BJ (cell line): ENCODE measurements at regions not wholly inside any gene's neighbourhood (a gene's known extent, or its start where the extent isn't known, plus 50 kb on each side); places are given as distances from the start of the nearest gene placed in this dataset.

ENCODE experiments used
- CTCF ChIA-PET: fragments of 350-600 bp; formaldehyde crosslinking; extraction: SDS; loops from one replicate; lab custom pipeline; 2021; ENCODE audit warnings: antibody characterized with exemption, inconsistent platforms; lab: Yijun Ruan, JAX
- POLR2A ChIA-PET: fragments of 300-600 bp; sonication (Branson Sonifier 250); formaldehyde crosslinking; extraction: SDS; loops from one replicate; lab custom pipeline; 2021; ENCODE audit warnings: antibody characterized with exemption; lab: Charles Lee
- DNase-seq: peaks from one replicate; pipeline ENCODE4 v3.0.0-alpha.2; 2011; ENCODE audit warnings: low read depth
- H3K27me3 ChIP-seq: 2 replicates; pipeline ENCODE4 v1.6.0; 2011; ENCODE audit warnings: low read length; ENCODE audit not compliant: control insufficient read depth, insufficient read depth
- H3K36me3 ChIP-seq: 2 replicates; pipeline ENCODE4 v1.5.1; 2011; ENCODE audit warnings: low read length; ENCODE audit not compliant: control insufficient read depth, insufficient read depth
- H3K4me3 ChIP-seq: 2 replicates; pipeline ENCODE4 v1.5.1; 2011; ENCODE audit warnings: low read depth, mild to moderate bottlenecking, control low read depth, low read length
- CTCF ChIP-seq: IDR thresholded peaks from 2 replicates; pipeline ENCODE4 v1.5.1; 2011; ENCODE audit warnings: low read depth, mild to moderate bottlenecking, control low read depth, inconsistent platforms, low read length, moderate library complexity; ENCODE audit not compliant: insufficient read depth

- no peaks in the 10 kb centered on the region for H3K27me3 ChIP-seq
- no peaks in the 10 kb centered on the region for H3K36me3 ChIP-seq
- peak; percentile 94 for DNase-seq
- ChIA-PET POLR2A (interaction anchor here (0.6 to 1.2 kb wide), 14 partner anchors 10 to 758 kb away, joined by 3 to 14 read pairs (median 4); no protein-coding TSS in a partner anchor), CTCF (interaction anchor here (0.8 to 1.0 kb wide), 2 partner anchors 15 to 102 kb away, joined by 3 to 7 read pairs; no protein-coding TSS in a partner anchor)
- no peak overlapping the region for H3K4me3 ChIP-seq
- no peak for TF ChIP-seq CTCF
These were observed 149.9 kb upstream of the RASGRP1 start for GRCh38 chr15:38714309-38715072.

GRCh38 chr15:38720893-38721567 is 156.4 kb upstream of the RASGRP1 start:
- H3K4me3 ChIP-seq = no peak overlapping the region
- ChIA-PET CTCF (no interaction called here), POLR2A (interaction anchor here (0.5 kb wide), 1 partner anchor 275 kb away, joined by 3 read pairs; no protein-coding TSS in a partner anchor)
- no peak for TF ChIP-seq CTCF
- no peaks in the 10 kb centered on the region for H3K36me3 ChIP-seq
- H3K27me3 ChIP-seq = no peaks in the 10 kb centered on the region
- DNase-seq = no peak

GRCh38 chr15:38721568-38721945 is 156.9 kb upstream of the RASGRP1 start:
- Histone ChIP-seq H3K36me3 (no peaks in the 10 kb centered on the region), H3K27me3 (no peaks in the 10 kb centered on the region), H3K4me3 (no peak overlapping the region)
- TF ChIP-seq CTCF = no peak
- ChIA-PET CTCF (no interaction called here), POLR2A (no interaction called here)
- no peak for DNase-seq

- DNase-seq = no peak
- ChIA-PET POLR2A (no interaction called here), CTCF (interaction anchor here (0.9 to 1.0 kb wide), 2 partner anchors 13 to 15 kb away, joined by 4 to 5 read pairs; no protein-coding TSS in a partner anchor)
- Histone ChIP-seq H3K27me3 (no peaks in the 10 kb centered on the region), H3K4me3 (no peak overlapping the region), H3K36me3 (no peaks in the 10 kb centered on the region)
- no peak for TF ChIP-seq CTCF
These were observed 157.6 kb upstream of the RASGRP1 start for GRCh38 chr15:38722236-38722635.

GRCh38 chr15:38724827-38725226 is 160.2 kb upstream of the RASGRP1 start:
- no peaks in the 10 kb centered on the region for H3K27me3 ChIP-seq
- no peak overlapping the region for H3K4me3 ChIP-seq
- ChIA-PET CTCF (no interaction called here), POLR2A (no interaction called here)
- no peak for TF ChIP-seq CTCF
- no peaks in the 10 kb centered on the region for H3K36me3 ChIP-seq
- DNase-seq = no peak
